K562 (cell line): ENCODE measurements at regions not wholly inside any gene's neighbourhood (a gene's known extent, or its start where the extent isn't known, plus 50 kb on each side); places are given as distances from the start of the nearest gene placed in this dataset.

ENCODE experiments used
- ARID1B ChIP-seq: fragments of 450-650 bp; IDR thresholded peaks from 2 replicates; pipeline ENCODE4 v1.6.1; 2016; ENCODE audit warnings: antibody characterized with exemption, mild to moderate bottlenecking, inconsistent platforms
- ARNT ChIP-seq, 2 experiments: fragments of 450-650 bp; IDR thresholded peaks; 2 replicates each; pipeline ENCODE4 v1.6.1; 2016; ENCODE audit warnings: mild to moderate bottlenecking in 1 of 2
- CBX5 ChIP-seq: IDR thresholded peaks from 2 replicates; pipeline ENCODE4 v1.6.1; 2014; ENCODE audit warnings: low read depth, borderline replicate concordance
- CHAMP1 ChIP-seq: fragments of 450-650 bp; IDR thresholded peaks from 2 replicates; pipeline ENCODE4 v1.6.1; 2016; ENCODE audit warnings: mild to moderate bottlenecking
- FOXP1 ChIP-seq: sonication (generic); formaldehyde crosslinking; IDR thresholded peaks from 2 replicates; pipeline ENCODE4 v1.8.0; 2022; ENCODE audit warnings: mild to moderate bottlenecking, missing genetic modification reagents
- GTF2E2 ChIP-seq: fragments of 200-800 bp; sonication (Bioruptor generic); IDR thresholded peaks from 2 replicates; pipeline ENCODE4 v1.6.1; 2016; ENCODE audit warnings: missing genetic modification characterization, missing compliant biosample characterization
- NCOA2 ChIP-seq, 2 experiments: fragments of 450-650 bp; IDR thresholded peaks; 2 replicates each; pipeline ENCODE4 v1.6.1; 2018; ENCODE audit warnings: mild to moderate bottlenecking in 2 of 2, moderate library complexity in 1 of 2; ENCODE audit not compliant: partially characterized antibody in 2 of 2
- NFIC ChIP-seq: fragments of 450-650 bp; IDR thresholded peaks from 2 replicates; pipeline ENCODE4 v1.6.1; 2017; ENCODE audit warnings: mild to moderate bottlenecking, inconsistent platforms
- NR2C1 ChIP-seq, 2 experiments: fragments of 450-650 bp; IDR thresholded peaks; 2 replicates each; pipeline ENCODE4 v1.6.1; 2017; ENCODE audit warnings: mild to moderate bottlenecking in 2 of 2, antibody characterized with exemption in 1 of 2, inconsistent platforms in 1 of 2, missing compliant biosample characterization in 1 of 2, missing genetic modification characterization in 1 of 2
- RREB1 ChIP-seq: fragments of 250-450 bp; sonication (Bioruptor Pico); IDR thresholded peaks from 2 replicates; pipeline ENCODE4 v1.4.0; 2020
- ZBTB33 ChIP-seq: sonication (generic); formaldehyde crosslinking; IDR thresholded peaks from 2 replicates; pipeline ENCODE4 v1.8.1; 2023; ENCODE audit warnings: mild to moderate bottlenecking, missing genetic modification reagents
- ZFP91 ChIP-seq: sonication (generic); formaldehyde crosslinking; IDR thresholded peaks from 2 replicates; pipeline ENCODE4 v1.8.0; 2022; ENCODE audit warnings: mild to moderate bottlenecking, missing genetic modification reagents
- ZFPM2 ChIP-seq: fragments of 250-450 bp; sonication (Bioruptor Pico); IDR thresholded peaks from 2 replicates; pipeline ENCODE4 v1.5.1; 2022; ENCODE audit warnings: mild to moderate bottlenecking
- ZKSCAN8 ChIP-seq: fragments of 200-800 bp; sonication (Bioruptor generic); IDR thresholded peaks from 2 replicates; pipeline ENCODE4 v1.6.1; 2016; ENCODE audit warnings: missing genetic modification characterization, missing compliant biosample characterization

- TF ChIP-seq CBX5 (peak; percentile 97), ZFP91 (CRISPR knock-in tag) (no peak), RREB1 (CRISPR knock-in tag) (no peak), NCOA2 (IDR thresholded peaks at IDR 0.05; ENCODE audit: partially characterized antibody in 2 of 2) (no peak), NR2C1 (IDR thresholded peaks at IDR 0.05) (0 out of 2 replicates have a peak, but pooled peaks have one; percentile 25), NR2C1 (tag; IDR thresholded peaks at IDR 0.05) (peak; percentile 60), CHAMP1 (peak; percentile 34; the same call in 1 of the 2 replicates), ARID1B (peak; percentile 92), ZFPM2 (CRISPR knock-in tag) (no peak), ZKSCAN8 (peak; percentile 35; the same call in 1 of the 2 replicates), NFIC (peak; percentile 83), GTF2E2 (tag) (peak; percentile 64; the same call in 1 of the 2 replicates), ARNT (IDR thresholded peaks at IDR 0.05) (peak; percentile 45 to 66; a peak in 3 of 4 replicates), FOXP1 (peak; percentile 52; the same call in 1 of the 2 replicates), ZBTB33 (peak; percentile 39; the same call in 1 of the 2 replicates)
These were observed 81.7 kb downstream of the TNFAIP2 start (continued) for GRCh38 chr14:103204852-103205540.
